ENCODE measurements at regions not wholly inside any gene's neighbourhood (a gene's known extent, or its start where the extent isn't known, plus 50 kb on each side); places are given as distances from the start of the nearest gene placed in this dataset.
"Not testable (repeated sequence)": the region's sequence is repeated elsewhere in the genome, so short reads cannot be mapped to it uniquely, and the experiment has no call there.

- H3K4me3 Mint-ChIP-seq (ENCODE audit: low read depth), result no peak overlapping the region
- H3K27ac Mint-ChIP-seq, result no peak overlapping the region
- intact Hi-C loops (cut with micrococcal nuclease), result no loop called here
- no peak for DNase-seq (ENCODE audit: low spot score)
- H3K9me3 Mint-ChIP-seq, result peaks cover 12% of the 10 kb centered on the region
- peaks cover 8% of the 10 kb centered on the region for H3K4me1 Mint-ChIP-seq (ENCODE audit: low read depth)
- no peaks in the 10 kb centered on the region for H3K36me3 Mint-ChIP-seq (ENCODE audit: low read depth)
- H3K27me3 Mint-ChIP-seq (ENCODE audit: low read depth), result no peaks in the 10 kb centered on the region
Observed at GRCh38 chr12:115377779-115378178, 693.8 kb upstream of the TBX3 start.

GRCh38 chr12:115377230-115377629 lies 693.3 kb upstream of the TBX3 start:
- DNase-seq (ENCODE audit: low spot score), result no peak
- no peak overlapping the region for H3K4me3 Mint-ChIP-seq (ENCODE audit: low read depth)
- no peaks in the 10 kb centered on the region for H3K36me3 Mint-ChIP-seq (ENCODE audit: low read depth)
- intact Hi-C loops (cut with micrococcal nuclease), result no loop called here
- H3K27me3 Mint-ChIP-seq (ENCODE audit: low read depth), result no peaks in the 10 kb centered on the region
- H3K9me3 Mint-ChIP-seq, result peaks cover 12% of the 10 kb centered on the region
- peaks cover 8% of the 10 kb centered on the region for H3K4me1 Mint-ChIP-seq (ENCODE audit: low read depth)
- H3K27ac Mint-ChIP-seq, result no peak overlapping the region

GRCh38 chr12:115375186-115375991 lies 691.4 kb upstream of the TBX3 start:
- Mint-ChIP-seq H3K27me3 (ENCODE audit: low read depth) (no peaks in the 10 kb centered on the region), H3K36me3 (ENCODE audit: low read depth) (no peaks in the 10 kb centered on the region), H3K4me3 (ENCODE audit: low read depth) (no peak overlapping the region), H3K9me3 (peaks cover 9% of the 10 kb centered on the region), H3K4me1 (ENCODE audit: low read depth) (peaks cover 8% of the 10 kb centered on the region), H3K27ac (no peak overlapping the region)
- DNase-seq (ENCODE audit: low spot score), result no peak
- intact Hi-C loops (cut with micrococcal nuclease), result no loop called here

DNA sequence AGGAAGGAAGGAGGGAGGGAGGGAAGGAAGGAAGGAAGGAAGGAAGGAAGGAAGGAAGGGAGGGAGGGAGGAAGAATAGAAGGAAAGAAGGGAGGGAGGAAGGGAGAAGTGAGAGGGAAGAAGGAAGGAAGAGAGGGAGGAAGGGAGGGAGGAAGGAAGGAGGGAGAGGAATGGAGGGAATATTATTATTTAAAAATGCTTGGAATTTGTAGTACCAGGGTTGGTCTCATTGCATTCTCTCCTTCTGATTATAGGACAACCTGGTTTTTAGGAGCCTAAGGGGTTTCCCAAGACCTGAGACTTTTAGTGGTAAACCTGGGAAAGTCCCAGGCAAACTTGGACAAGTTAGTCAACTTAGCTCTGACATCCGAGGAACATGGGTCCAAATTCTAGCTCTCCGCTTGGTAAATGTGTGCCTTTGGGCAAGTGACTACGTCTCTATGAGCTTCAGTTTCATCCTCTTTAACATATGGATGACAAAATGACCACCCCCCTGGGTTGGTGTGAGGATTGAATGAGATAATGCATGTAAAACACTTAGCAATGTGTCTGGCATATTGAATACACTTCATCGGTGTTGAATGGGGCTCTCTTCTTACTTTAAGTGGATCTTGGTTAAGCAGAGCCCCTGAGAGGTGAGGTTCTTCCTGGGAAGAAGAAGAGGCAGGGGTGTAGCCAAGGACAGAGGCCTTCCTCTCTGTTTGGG lies 690.7 kb upstream of the TBX3 start:
- peaks cover 8% of the 10 kb centered on the region for H3K4me1 Mint-ChIP-seq (ENCODE audit: low read depth)
- intact Hi-C loops (cut with micrococcal nuclease), result no loop called here
- peaks cover 9% of the 10 kb centered on the region for H3K9me3 Mint-ChIP-seq
- H3K36me3 Mint-ChIP-seq (ENCODE audit: low read depth), result no peaks in the 10 kb centered on the region
- DNase-seq (ENCODE audit: low spot score), result no peak
- no peak overlapping the region for H3K4me3 Mint-ChIP-seq (ENCODE audit: low read depth)
- H3K27ac Mint-ChIP-seq, result no peak overlapping the region
- H3K27me3 Mint-ChIP-seq (ENCODE audit: low read depth), result no peaks in the 10 kb centered on the region

DNA sequence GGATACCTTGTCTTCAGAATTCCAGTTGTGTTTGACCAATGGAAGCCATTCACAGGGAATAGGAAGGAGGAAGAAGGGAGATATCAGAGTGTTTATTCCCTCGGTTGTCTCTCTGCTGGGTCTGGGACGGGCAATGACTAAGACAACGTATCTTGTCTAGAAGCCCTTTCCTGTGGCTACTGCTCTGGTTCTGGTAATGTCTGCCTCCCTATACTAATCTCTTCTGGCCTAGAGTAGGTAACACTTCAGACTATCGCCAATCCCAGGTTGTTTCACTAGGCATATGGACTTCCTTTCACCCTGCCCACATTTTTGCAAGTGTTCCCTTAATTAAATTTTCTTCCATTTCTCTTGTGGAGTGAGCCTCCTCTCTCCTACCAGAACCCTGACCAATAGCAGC lies 687.7 kb upstream of the TBX3 start:
- Mint-ChIP-seq H3K27me3 (ENCODE audit: low read depth) (no peaks in the 10 kb centered on the region), H3K36me3 (ENCODE audit: low read depth) (no peaks in the 10 kb centered on the region), H3K27ac (no peak overlapping the region), H3K9me3 (peaks cover 14% of the 10 kb centered on the region), H3K4me1 (ENCODE audit: low read depth) (peaks cover 8% of the 10 kb centered on the region), H3K4me3 (ENCODE audit: low read depth) (no peak overlapping the region)
- no peak for DNase-seq (ENCODE audit: low spot score)
- intact Hi-C loops (cut with micrococcal nuclease), result no loop called here

- intact Hi-C loops (cut with micrococcal nuclease), result no loop called here
- peaks cover 14% of the 10 kb centered on the region for H3K9me3 Mint-ChIP-seq
- DNase-seq (ENCODE audit: low spot score), result no peak
- H3K4me1 Mint-ChIP-seq (ENCODE audit: low read depth), result peaks cover 8% of the 10 kb centered on the region
- no peaks in the 10 kb centered on the region for H3K36me3 Mint-ChIP-seq (ENCODE audit: low read depth)
- H3K27me3 Mint-ChIP-seq (ENCODE audit: low read depth), result no peaks in the 10 kb centered on the region
- no peak overlapping the region for H3K4me3 Mint-ChIP-seq (ENCODE audit: low read depth)
- H3K27ac Mint-ChIP-seq, result no peak overlapping the region
Observed at GRCh38 chr12:115370650-115371049, 686.7 kb upstream of the TBX3 start.

DNA sequence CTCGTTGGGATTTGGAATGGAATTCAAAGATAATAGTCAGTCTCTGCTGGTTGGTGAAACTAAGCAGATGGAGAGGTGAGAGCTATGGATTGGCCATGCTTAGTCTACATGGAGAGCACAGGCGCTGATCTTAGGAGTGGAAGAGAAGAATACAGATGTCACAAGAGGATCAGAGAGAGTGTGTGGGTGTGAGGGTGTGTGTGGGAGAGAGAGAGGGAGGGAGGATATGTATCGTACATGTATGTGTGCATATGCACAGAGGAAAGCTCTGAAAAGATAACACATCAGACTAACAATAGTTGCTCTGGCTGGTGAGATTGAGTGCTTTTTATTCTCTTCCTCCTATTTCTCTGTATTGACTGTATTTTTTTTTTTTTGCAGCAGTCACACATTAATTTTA lies 686.2 kb upstream of the TBX3 start:
- H3K27ac Mint-ChIP-seq, result no peak overlapping the region
- intact Hi-C loops (cut with micrococcal nuclease), result no loop called here
- no peaks in the 10 kb centered on the region for H3K27me3 Mint-ChIP-seq (ENCODE audit: low read depth)
- H3K4me1 Mint-ChIP-seq (ENCODE audit: low read depth), result peaks cover 5% of the 10 kb centered on the region
- no peak for DNase-seq (ENCODE audit: low spot score)
- peaks cover 14% of the 10 kb centered on the region for H3K9me3 Mint-ChIP-seq
- H3K36me3 Mint-ChIP-seq (ENCODE audit: low read depth), result no peaks in the 10 kb centered on the region
- H3K4me3 Mint-ChIP-seq (ENCODE audit: low read depth), result no peak overlapping the region

- H3K27me3 Mint-ChIP-seq (ENCODE audit: low read depth); H3K27ac Mint-ChIP-seq; H3K36me3 Mint-ChIP-seq (ENCODE audit: low read depth); H3K4me3 Mint-ChIP-seq (ENCODE audit: low read depth); H3K4me1 Mint-ChIP-seq (ENCODE audit: low read depth); DNase-seq (ENCODE audit: low spot score); H3K9me3 Mint-ChIP-seq; intact Hi-C loops (cut with micrococcal nuclease): not testable (repeated sequence)
Observed at GRCh38 chr12:115366277-115366676, 682.3 kb upstream of the TBX3 start.

DNA sequence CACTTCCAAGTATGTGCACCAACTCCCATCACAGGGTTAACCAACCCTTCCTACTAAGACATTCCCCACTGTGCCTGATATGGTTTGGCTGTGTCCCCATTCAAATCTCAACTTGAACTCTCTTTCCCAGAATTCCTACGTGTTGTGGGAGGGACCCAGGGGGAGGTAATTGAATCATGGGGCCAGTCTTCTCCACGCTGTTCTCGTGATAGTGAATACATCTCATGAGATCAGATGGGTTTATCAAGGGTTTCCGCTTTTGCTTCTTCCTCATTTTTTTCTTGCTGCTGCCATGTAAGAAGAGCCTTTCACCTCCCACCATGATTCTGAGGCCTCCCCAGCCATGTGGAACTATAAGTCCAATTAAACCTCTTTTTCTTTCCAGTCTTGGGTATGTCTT lies 681.8 kb upstream of the TBX3 start:
- intact Hi-C loops (cut with micrococcal nuclease); H3K27ac Mint-ChIP-seq; H3K9me3 Mint-ChIP-seq; H3K4me3 Mint-ChIP-seq (ENCODE audit: low read depth); DNase-seq (ENCODE audit: low spot score); H3K4me1 Mint-ChIP-seq (ENCODE audit: low read depth); H3K27me3 Mint-ChIP-seq (ENCODE audit: low read depth); H3K36me3 Mint-ChIP-seq (ENCODE audit: low read depth): not testable (repeated sequence)

DNA sequence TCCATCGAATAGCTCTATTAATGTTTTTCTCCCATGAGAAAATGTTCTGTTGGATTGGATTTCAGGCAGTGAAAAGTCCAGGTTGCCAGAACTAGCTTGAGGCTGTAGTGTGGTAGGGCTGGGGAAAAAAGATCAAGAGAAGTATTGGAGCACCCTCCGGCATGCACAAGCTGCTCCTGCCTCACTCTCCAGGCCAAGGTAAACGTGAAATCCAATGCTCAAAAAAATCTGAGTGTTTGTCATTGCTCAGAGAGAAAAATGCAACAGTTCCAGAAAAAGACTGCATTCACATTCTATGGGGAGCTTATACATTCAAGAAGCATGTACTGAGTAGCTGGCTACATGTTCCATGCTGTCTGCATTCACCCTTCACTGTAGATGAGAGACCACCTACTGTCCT lies 680.9 kb upstream of the TBX3 start:
- no peaks in the 10 kb centered on the region for H3K4me1 Mint-ChIP-seq (ENCODE audit: low read depth)
- H3K4me3 Mint-ChIP-seq (ENCODE audit: low read depth), result no peak overlapping the region
- H3K27ac Mint-ChIP-seq, result no peak overlapping the region
- H3K9me3 Mint-ChIP-seq, result peaks cover 8% of the 10 kb centered on the region
- no peak for DNase-seq (ENCODE audit: low spot score)
- intact Hi-C loops (cut with micrococcal nuclease), result no loop called here
- H3K27me3 Mint-ChIP-seq (ENCODE audit: low read depth), result no peaks in the 10 kb centered on the region
- no peaks in the 10 kb centered on the region for H3K36me3 Mint-ChIP-seq (ENCODE audit: low read depth)

DNA sequence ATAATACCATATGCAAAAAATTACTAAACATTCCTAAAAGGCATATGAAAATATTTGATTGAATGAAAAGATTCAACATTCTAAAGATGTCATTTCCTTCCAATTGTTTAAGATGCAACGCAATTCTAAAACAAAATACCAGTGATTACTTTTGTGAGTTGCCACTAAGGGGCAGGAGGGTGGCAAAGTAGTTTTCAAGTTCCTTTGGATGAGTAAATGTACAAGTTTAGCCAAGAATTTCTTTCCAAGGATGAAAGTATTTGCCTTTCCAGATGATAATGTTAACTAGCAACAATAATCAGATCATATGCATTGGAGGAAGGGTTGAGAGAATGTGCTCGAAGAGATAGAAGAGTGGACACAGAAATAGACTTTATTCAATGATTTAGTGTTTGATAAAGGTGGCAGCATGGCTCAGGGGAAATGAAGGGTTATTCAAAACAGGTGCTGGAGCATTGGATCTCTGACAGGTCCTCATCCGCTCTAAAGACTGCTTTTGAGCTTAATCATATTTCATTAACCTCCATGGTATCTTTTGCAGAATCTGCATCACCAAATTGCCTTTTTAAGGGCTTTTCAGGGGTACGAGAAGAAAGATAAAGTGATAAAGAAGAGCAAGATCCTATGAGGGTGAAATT lies 678.5 kb upstream of the TBX3 start:
- no peak for DNase-seq (ENCODE audit: low spot score)
- intact Hi-C loops (cut with micrococcal nuclease), result no loop called here
- no peaks in the 10 kb centered on the region for H3K4me1 Mint-ChIP-seq (ENCODE audit: low read depth)
- peaks cover 4% of the 10 kb centered on the region for H3K9me3 Mint-ChIP-seq
- H3K27ac Mint-ChIP-seq, result no peak overlapping the region
- no peaks in the 10 kb centered on the region for H3K36me3 Mint-ChIP-seq (ENCODE audit: low read depth)
- H3K27me3 Mint-ChIP-seq (ENCODE audit: low read depth), result no peaks in the 10 kb centered on the region
- H3K4me3 Mint-ChIP-seq (ENCODE audit: low read depth), result no peak overlapping the region

DNA sequence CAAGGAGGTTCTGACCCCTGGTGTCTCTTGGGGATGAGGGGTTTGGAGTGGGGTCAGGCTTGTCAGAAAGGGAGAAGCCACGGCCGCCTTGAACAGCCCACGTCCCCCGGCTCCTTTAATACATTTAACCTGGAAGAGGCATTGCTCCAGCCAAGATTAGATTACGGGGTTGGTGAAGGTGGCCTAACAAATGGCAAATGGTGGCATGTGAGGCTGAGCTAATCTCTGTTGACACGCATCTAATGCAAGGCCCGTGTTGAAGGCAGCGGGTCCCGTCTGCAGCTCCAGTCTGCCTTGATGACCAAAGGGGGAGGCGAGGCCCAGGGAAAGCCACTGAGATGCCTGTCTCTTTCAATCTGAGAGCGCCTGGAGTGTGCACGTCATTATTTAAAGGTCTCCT lies 673.7 kb upstream of the TBX3 start:
- intact Hi-C loops (cut with micrococcal nuclease), result no loop called here

DNA sequence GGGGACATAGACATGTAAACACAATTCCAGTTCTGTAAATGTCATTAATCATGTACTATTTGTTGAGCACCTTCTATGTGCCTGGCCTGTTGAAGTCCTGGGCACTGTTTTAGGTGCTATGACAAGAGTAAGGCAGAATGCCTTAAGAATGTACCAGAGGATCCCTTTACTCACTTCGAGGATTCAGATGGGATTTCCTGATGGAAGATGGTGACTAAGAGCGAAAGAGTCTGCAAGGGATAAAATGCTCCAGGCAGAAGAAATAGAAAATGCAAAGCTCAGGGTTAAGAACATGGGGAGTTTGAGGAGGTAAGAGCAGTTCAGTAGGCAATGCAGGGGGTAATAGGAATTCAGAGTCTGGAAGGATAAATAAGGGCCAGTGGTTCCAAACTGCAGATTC lies 671.3 kb upstream of the TBX3 start:
- DNase-seq (ENCODE audit: low spot score), result no peak
- intact Hi-C loops (cut with micrococcal nuclease), result no loop called here
- Mint-ChIP-seq H3K9me3 (no peaks in the 10 kb centered on the region), H3K4me1 (ENCODE audit: low read depth) (no peaks in the 10 kb centered on the region), H3K27ac (no peak overlapping the region), H3K27me3 (ENCODE audit: low read depth) (no peaks in the 10 kb centered on the region), H3K4me3 (ENCODE audit: low read depth) (no peak overlapping the region), H3K36me3 (ENCODE audit: low read depth) (no peaks in the 10 kb centered on the region)

More for the DNA sequence above, 673.7 kb upstream of the TBX3 start:
- Mint-ChIP-seq H3K27me3 (ENCODE audit: low read depth) (no peaks in the 10 kb centered on the region), H3K9me3 (peaks cover 4% of the 10 kb centered on the region), H3K4me1 (ENCODE audit: low read depth) (no peaks in the 10 kb centered on the region), H3K4me3 (ENCODE audit: low read depth) (no peak overlapping the region), H3K36me3 (ENCODE audit: low read depth) (no peaks in the 10 kb centered on the region), H3K27ac (no peak overlapping the region)
- no peak for DNase-seq (ENCODE audit: low spot score)

Measured in activated T-helper 2 cell treated with anti-CD3 and anti-CD28 coated beads, Interferon-gamma antibody, Interleukin-2, Interleukin-4, amounts not matched to agents 10 μg/mL and 5 μg/mL and 100 μg/mL, durations not matched to agents 14 hours and 24 hours and 36 hours (primary cell).